Suprapubic skin (tissue), 4 donors: ENCODE measurements at regions not wholly inside any gene's neighbourhood (a gene's known extent, or its start where the extent isn't known, plus 50 kb on each side); places are given as distances from the start of the nearest gene placed in this dataset.

Experiments
- DNase-seq, 2 donors: peaks; one replicate each; pipeline ENCODE4 v3.0.0-alpha.2; 2019; ENCODE audit warnings: low spot score in 2 of 2
- H3K27ac ChIP-seq: fragments of 200-600 bp; sonication (generic); one replicate; pipeline ENCODE4 v1.5.1; 2019
- H3K27me3 ChIP-seq: fragments of 200-600 bp; sonication (generic); one replicate; pipeline ENCODE4 v1.5.1; 2019
- H3K36me3 ChIP-seq: fragments of 200-600 bp; sonication (generic); one replicate; pipeline ENCODE4 v1.5.1; 2019
- H3K4me1 ChIP-seq: fragments of 200-600 bp; sonication (generic); one replicate; pipeline ENCODE4 v1.5.1; 2019
- H3K4me3 ChIP-seq: fragments of 200-600 bp; sonication (generic); one replicate; pipeline ENCODE4 v1.5.1; 2019; ENCODE audit warnings: mild to moderate bottlenecking
- H3K9me3 ChIP-seq: fragments of 200-600 bp; sonication (generic); one replicate; pipeline ENCODE4 v1.5.1; 2019
- CTCF ChIP-seq, 2 donors: fragments of 200-600 bp in 1 of 2; fragments of 450-650 bp in 1 of 2; sonication (generic) in 1 of 2; IDR thresholded peaks; one replicate each; pipeline ENCODE4 v1.5.1; 2016 to 2019; ENCODE audit warnings: antibody characterized with exemption in 2 of 2, mild to moderate bottlenecking in 1 of 2, moderate library complexity in 1 of 2
- EP300 ChIP-seq: sonication (generic); formaldehyde crosslinking; IDR thresholded peaks from one replicate; pipeline ENCODE4 v1.6.1; 2017; ENCODE audit warnings: antibody characterized with exemption
- POLR2A ChIP-seq, 2 donors: fragments of 450-650 bp; IDR thresholded peaks; one replicate each; pipeline ENCODE4 v1.6.1; 2017; ENCODE audit warnings: antibody characterized with exemption in 2 of 2, mild to moderate bottlenecking in 2 of 2, moderate library complexity in 2 of 2
- POLR2AphosphoS5 ChIP-seq, 3 donors: sonication (generic); formaldehyde crosslinking; IDR thresholded peaks; one replicate each; pipeline ENCODE4 v1.6.1; 2017; ENCODE audit warnings: antibody characterized with exemption in 3 of 3
- WGBS: methylation state at CpG from one replicate; pipeline ENCODE4 v1.1.5; 2018; 5-methylcytosine and 5-hydroxymethylcytosine counted together

DNA sequence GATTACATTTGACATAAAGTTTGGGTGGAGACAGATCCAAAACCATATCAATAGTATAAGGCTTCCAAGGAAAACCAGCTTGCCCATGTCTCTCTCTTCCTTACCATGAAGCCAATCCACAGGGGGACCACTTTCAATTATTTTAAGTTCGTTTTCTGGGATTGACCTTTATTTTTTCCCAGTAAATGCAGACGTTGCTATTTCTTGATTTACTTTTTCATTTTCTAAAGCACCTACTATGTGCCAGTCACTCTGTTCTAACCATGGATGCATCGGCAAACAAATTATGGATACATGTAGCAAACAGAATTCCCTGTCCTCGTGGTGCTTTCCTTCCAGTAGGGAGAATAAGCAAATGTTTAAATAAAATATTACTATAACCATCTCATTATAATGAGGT lies 65.8 kb upstream of the KCNA1 start:
- no peak overlapping the region for H3K4me3 ChIP-seq
- no peaks in the 10 kb centered on the region for H3K27me3 ChIP-seq
- no peaks in the 10 kb centered on the region for H3K4me1 ChIP-seq
- 87% methylated on average over 4 of the region's 4 CpGs for WGBS
- H3K36me3 ChIP-seq, result no peaks in the 10 kb centered on the region
- no peak for DNase-seq
- no peak for TF ChIP-seq POLR2A (IDR thresholded peaks at IDR 0.05)
- TF ChIP-seq POLR2AphosphoS5 (IDR thresholded peaks at IDR 0.05), result no peak
- no peak for TF ChIP-seq EP300
- no peak for TF ChIP-seq CTCF (IDR thresholded peaks at IDR 0.05)
- H3K27ac ChIP-seq, result no peak overlapping the region
- no peaks in the 10 kb centered on the region for H3K9me3 ChIP-seq

DNA sequence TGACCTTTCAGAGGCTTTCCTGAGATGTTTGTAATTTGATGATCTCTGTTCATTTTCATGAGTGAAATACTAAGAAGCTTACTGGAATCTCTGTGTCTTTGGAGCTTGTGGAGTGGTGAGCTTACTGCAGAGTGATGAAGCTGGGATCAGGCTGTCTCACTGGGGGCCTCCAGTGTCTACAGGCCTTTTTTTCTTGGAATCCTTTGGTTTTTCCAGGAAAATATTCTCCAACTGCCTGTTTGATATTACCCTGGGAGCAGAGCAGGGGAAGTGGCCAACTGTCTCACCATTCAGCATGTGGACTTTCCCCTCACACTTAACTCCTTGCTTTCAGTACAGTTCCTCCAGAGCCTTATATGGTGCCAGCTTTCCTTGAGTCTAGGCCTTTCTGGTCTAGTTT lies 62.0 kb upstream of the KCNA1 start:
- no peaks in the 10 kb centered on the region for H3K27me3 ChIP-seq
- H3K4me3 ChIP-seq, result no peak overlapping the region
- TF ChIP-seq POLR2A (IDR thresholded peaks at IDR 0.05) (no peak), EP300 (no peak), POLR2AphosphoS5 (IDR thresholded peaks at IDR 0.05) (no peak), CTCF (IDR thresholded peaks at IDR 0.05) (no peak)
- no peaks in the 10 kb centered on the region for H3K9me3 ChIP-seq
- H3K4me1 ChIP-seq, result no peaks in the 10 kb centered on the region
- DNase-seq, result no peak
- H3K27ac ChIP-seq, result no peak overlapping the region
- H3K36me3 ChIP-seq, result no peaks in the 10 kb centered on the region

DNA sequence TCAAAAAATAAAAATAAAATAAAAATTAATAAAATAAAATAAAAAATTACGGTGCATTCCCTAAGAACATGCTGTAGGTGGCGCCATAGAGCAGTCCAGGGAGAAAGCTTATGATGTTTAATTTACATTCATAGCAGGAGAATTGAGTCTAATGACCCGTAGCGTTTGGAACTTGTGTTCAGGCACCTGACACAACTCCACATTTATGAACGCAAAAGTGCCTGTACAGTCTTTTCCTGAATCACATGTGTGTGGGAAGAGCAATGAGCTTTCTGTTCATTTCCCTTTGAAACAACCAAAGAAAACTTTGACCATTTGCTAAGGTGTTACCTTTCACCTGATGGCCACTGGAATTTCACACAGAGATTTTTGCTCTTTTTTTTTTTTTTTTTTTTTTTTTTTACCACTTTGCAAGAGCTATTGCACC lies 60.6 kb upstream of the KCNA1 start:
- Histone ChIP-seq H3K9me3 (no peaks in the 10 kb centered on the region), H3K27ac (no peak overlapping the region), H3K27me3 (no peaks in the 10 kb centered on the region), H3K4me3 (no peak overlapping the region), H3K36me3 (no peaks in the 10 kb centered on the region), H3K4me1 (no peaks in the 10 kb centered on the region)
- TF ChIP-seq POLR2A (IDR thresholded peaks at IDR 0.05), result no peak
- no peak for TF ChIP-seq EP300
- TF ChIP-seq POLR2AphosphoS5 (IDR thresholded peaks at IDR 0.05), result no peak
- peak in 1 of 2 donors; percentile 89 for TF ChIP-seq CTCF (IDR thresholded peaks at IDR 0.05)
- WGBS, result 9% methylated on average over 5 of the region's 5 CpGs
- no peak for DNase-seq

- no peaks in the 10 kb centered on the region for H3K36me3 ChIP-seq
- H3K27me3 ChIP-seq, result no peaks in the 10 kb centered on the region
- H3K27ac ChIP-seq, result no peak overlapping the region
- H3K9me3 ChIP-seq, result no peaks in the 10 kb centered on the region
- DNase-seq, result no peak
- no peaks in the 10 kb centered on the region for H3K4me1 ChIP-seq
- WGBS, result 85% methylated on average over 18 of the region's 18 CpGs
- TF ChIP-seq CTCF (IDR thresholded peaks at IDR 0.05) (no peak), EP300 (no peak), POLR2AphosphoS5 (IDR thresholded peaks at IDR 0.05) (no peak), POLR2A (IDR thresholded peaks at IDR 0.05) (no peak)
- H3K4me3 ChIP-seq, result no peak overlapping the region
These were observed 59.8 kb upstream of the KCNA1 start for GRCh38 chr12:4849795-4850345.

GRCh38 chr12:4850857-4851380 lies 58.8 kb upstream of the KCNA1 start:
- no peaks in the 10 kb centered on the region for H3K36me3 ChIP-seq
- H3K27ac ChIP-seq, result no peak overlapping the region
- DNase-seq, result no peak
- 92% methylated on average over 9 of the region's 9 CpGs for WGBS
- no peaks in the 10 kb centered on the region for H3K9me3 ChIP-seq
- peaks cover 1% of the 10 kb centered on the region for H3K27me3 ChIP-seq
- no peak overlapping the region for H3K4me3 ChIP-seq
- H3K4me1 ChIP-seq, result no peaks in the 10 kb centered on the region
- no peak for TF ChIP-seq CTCF (IDR thresholded peaks at IDR 0.05)
- no peak for TF ChIP-seq POLR2AphosphoS5 (IDR thresholded peaks at IDR 0.05)
- no peak for TF ChIP-seq POLR2A (IDR thresholded peaks at IDR 0.05)
- TF ChIP-seq EP300, result no peak
